GM18511 (cell line): ENCODE measurements at regions not wholly inside any gene's neighbourhood (a gene's known extent, or its start where the extent isn't known, plus 50 kb on each side); places are given as distances from the start of the nearest gene placed in this dataset.
A peak's percentile ranks its signal among the peaks of the same experiment; 100 is the strongest.

Experiments
- ATAC-seq: cut with Tn5 transposase; IDR thresholded peaks from one replicate; pipeline ENCODE4 v1.9.1; 2021; ENCODE audit warnings: mild to moderate bottlenecking, moderate library complexity; ENCODE audit not compliant: unreplicated experiment

DNA sequence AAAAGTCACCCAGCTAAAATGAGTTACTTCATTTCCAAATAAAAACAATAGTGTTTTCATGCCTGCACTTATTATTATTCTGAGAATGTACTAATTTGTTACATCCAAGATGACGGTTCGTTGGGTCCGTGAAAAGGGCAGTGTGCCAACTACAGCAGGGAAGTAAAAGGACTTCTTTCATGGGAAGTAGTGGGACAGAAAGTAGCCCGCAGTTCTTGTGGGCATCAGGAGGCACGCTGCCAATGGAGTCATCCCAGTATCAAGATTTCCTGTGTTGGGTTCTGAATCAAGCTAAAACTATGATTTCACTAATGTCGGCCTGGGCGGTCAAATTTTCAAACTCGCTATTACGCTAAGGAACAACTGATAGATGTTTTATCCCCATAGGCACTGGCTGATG is 254.5 kb upstream of the SOX2 start:
- ATAC-seq, result no peak

DNA sequence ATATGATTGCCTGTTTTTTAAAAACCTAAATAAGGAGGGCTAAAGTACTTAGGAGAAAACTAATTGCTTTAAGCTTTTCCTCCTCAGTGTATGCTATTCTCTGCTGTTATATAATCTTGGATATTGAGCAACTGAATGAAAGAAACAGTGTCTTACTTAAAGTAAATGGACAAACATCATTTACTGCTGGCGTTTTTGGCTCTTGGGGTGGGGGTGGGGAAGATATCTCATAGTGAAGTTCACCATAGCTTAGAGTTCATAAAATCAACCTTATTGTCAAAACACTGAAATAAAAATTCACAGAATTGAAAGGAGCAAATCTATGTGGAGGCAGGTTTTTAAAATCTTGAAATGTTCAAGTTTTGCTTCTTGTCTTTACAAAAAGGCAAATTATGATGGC is 256.4 kb upstream of the SOX2 start:
- ATAC-seq, result no peak

DNA sequence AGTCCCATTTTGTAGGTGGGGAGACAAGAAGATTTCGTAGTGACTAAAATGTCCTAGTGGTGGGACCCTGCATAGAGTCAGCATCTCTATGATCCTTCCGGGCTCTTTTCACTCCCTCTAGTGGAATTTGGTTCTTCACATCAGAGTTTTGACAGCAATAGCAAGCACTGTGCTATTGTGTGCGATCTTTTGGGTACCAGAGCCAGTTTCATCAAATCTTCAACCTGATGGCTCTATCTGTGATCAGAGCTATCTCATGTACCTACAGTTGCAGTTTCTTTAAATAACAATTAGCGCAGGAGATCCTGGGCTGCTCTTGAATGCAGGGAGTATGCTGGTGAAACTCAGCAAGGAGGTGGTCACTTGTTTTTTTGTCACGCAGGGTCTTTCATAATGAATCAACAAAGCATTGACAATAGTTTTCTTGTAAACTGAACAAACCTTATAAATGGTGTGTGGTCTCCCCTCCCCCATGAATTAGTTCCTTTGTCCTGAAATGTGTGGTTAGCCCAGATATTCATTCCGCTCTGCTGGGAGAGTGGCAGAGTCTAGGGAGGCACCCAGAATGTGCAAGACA is 257.2 kb upstream of the SOX2 start:
- ATAC-seq, result no peak

DNA sequence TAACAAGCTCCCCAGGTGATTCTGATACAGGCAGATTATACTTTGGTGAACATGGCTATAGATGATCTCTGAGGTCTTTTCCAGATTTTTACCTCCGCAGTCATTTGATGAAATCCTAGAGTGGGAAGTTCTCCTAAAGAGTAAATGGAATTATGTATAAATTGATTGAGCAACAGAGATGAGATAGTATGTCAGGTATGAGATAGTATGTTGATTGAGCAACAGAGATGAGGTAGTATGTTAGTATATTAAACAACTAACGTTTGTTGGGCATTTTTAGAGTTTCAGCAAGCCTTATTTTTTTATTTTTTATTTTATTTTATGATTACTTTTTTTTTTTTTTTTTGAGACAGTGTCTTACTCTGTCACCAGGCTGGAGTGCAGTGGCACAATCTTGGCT is 265.0 kb upstream of the SOX2 start:
- no peak for ATAC-seq

DNA sequence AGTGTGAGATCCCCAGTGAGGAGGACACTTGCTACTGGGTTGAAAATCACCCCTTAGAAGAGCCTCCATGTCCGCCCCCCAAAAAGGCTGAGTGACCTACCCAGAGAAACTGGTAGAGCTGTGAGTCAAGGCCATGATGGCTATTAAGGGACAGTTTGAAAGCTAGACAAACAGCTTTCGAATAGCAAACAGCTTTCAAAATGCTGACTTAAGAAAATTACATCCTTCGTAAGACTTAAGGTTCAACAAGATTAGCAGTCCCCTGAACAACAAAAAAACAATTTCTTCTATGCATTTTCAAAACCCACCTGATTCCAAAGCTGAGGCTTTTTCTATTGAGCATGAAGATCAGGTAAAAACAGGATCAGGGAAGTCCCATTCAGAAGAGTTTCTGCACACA is 269.7 kb upstream of the SOX2 start:
- ATAC-seq, result no peak

DNA sequence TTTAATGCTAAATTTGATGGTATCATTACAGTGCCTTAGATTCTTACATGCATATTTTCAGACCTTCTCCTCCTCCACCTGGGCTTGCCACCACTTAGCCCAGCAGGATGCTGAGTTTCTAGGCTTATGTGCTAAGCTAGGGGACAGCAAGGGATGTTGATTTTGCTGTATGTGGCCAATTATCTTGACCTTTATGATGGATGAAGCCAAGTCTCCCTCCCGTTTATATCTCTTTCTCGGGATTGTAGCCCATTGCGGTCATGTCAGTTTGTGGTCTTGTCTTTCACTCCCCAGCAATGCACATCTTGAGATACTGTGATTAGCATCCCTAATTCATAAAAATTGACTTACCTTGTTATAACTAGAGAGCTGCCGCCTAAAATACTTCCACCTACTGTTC is 278.7 kb upstream of the SOX2 start:
- no peak for ATAC-seq

DNA sequence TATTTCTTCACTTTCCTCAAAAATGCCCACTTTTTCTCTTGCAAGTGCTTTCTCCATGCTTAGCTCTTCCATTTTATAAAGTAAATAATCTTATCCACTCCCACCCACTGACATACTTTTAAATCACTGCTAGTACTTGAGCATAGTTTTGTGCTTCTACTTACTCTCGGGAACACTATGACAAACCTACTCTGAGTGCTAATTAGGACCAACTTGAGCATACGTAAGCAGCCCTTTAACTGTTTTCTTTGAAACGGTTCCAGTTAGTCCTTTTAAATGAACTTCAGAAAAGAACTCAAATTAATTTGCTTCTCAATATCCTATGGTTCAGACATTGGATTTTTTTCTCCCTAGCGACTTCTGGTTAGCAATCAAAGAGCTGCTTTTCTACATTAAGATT is 280.0 kb upstream of the SOX2 start:
- no peak for ATAC-seq

DNA sequence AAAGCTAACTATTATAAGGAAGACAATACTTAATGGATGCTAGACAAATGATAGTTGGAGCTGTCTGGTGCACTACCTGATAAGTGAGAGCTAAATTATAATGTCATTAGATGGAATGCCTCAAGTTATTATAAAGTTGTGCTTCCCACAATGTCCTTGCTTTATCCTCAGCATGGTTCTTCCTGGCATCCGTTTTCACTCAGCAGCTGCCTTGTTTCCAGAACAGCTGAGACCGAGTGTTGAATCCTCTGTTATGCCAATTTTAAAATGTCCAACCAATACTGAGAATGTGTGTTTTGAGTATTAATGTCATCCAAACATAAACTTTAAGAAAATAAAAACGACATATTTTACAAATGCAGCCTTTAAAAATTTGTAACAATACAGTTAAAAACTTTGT is 286.7 kb upstream of the SOX2 start:
- no peak for ATAC-seq

DNA sequence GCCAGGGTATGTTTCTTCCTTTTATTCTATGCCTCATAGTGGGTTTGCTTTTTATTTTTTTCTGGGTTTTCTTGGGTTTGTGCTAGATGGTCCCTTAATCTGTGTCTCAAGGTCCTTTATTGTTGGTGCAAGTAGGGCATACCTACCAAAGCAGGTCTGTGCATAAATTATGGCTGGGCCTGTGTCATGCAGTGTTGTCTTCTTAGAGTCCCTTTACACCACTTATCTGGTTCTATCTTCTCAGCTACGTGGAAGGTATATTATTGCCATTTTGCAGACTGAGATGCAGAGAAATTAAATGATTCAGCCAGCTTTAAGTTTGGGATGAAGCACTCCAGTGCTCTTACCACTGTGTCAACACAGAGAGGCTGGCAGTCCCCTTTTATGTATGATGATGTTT is 293.5 kb upstream of the SOX2 start:
- no peak for ATAC-seq

DNA sequence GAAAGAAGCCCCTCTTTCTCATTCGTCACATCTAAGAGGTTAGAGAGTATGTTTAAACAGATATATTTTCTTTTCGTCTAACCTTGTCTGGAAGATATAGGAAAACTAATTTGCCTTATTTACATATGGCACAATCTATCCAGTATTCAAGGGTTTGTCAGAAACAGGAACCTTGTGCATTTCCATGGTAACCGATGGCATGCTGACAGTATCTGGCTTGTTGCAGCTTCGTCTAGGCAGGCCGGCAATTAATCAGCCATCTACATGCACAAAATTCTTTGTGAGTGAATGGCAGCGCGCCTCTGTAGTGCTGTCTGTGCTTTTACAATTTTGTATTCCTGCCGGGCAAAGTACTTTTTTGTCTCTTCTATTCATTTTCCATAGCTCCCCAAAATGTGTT is 294.0 kb upstream of the SOX2 start:
- ATAC-seq, result no peak

DNA sequence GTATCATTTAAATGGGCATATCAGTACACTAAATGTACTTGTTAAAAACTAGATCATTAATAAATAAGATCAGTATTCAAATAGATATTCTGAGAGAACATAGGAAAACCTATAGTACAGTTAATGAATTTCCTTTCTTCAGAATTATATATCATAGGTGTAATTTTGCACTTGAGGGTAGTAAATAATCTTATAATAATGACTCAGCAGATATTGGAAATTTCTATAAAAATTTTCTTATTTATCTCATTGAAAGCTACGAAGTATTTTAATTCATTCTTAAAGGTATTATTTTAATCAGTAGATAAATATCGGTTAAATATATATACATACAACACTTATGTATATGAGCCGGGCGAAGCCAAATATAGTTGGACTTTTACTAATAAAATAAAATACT is 300.9 kb upstream of the SOX2 start:
- ATAC-seq, result no peak

DNA sequence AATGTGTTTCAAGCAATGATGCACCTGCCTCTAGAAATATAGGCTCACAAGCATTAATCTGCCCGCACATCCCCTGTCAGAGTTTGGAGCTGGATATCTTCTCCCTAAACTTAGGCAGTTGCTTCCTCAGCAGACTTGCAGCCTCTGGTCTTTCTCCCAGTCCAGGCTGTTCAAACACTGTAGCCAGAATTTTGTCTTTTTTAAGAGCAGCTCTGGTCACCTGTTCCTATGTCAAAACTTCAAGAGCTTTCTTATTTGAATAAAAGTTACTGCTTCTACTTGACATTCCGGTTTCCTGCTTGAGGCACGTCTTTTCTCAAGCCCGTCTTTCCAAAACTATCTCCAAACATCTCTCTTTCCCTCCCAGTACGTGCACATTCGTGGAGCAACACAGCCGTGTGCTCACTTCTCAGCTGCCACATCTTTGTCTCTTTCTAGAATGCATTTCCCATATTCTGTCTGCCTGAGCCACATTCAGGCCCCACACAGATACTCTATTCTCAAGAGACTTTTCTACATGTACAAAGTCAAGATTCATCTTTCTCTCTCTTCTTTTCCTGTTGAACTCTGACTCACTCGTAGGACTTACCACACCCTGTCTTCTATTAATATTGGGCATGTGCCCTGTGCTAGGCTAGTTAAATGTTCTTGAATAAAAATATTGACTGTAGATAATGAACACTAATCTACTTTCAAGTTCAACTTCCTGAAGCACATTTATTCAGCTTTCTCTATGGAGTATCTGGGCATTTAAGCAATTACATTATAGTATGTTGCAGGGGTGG is 307.7 kb upstream of the SOX2 start:
- ATAC-seq, result no peak

DNA sequence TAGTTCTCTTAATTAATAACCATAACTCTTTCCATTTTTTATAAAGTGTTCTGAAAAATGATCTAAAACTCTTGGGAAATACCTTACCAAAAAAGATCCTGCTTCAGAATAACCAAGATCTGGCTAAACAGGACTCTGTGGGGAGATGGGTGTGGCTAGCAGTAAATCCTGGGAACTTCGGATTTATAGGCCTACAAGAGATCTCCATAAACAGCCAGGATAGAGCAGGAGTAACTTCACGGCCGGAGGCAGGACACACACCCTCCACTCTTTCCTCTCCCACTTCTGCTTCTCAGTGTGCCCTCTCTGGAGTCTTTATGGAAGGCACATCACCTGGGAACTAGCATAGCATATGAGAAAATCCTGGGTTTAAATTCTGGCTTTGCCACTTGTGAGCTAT is 309.4 kb upstream of the SOX2 start:
- ATAC-seq, result no peak

DNA sequence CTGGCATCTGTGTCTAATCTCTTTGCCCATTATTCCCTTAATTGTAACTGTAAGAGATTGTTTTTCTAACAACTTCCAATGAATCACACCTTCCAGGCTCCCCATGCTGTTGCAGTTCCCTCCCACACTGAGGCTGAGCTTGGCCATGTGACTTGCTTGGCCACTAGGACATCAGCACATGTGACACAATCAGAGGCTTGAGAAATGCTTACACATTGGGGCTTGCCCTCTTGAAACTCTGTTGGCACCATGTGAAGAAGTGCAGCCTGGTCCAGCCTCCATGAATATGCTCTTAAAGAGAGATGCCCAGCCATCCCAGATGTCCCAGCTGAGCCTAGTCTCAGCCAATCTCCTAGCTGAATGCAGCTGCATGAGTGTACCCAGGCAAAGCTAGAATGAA is 326.8 kb upstream of the SOX2 start:
- no peak for ATAC-seq

DNA sequence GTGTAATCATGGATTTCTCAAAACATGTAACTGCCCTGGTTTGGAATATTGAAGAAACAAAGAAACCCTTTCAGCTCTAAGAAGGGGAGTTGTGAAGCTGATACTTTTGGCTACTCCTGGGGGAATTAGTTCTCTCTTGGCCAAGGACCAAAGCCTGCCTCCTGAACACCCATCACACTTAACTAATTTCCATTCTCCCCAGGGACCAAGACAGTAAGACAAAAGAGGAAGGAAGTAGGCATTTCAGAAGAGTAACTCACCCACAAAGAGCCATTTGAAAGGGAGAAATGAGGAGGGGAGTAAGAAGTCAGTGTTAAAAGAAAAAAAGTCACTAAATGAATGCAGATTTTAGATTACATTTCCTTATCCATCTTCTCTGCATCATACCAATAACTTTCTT is 328.0 kb upstream of the SOX2 start:
- ATAC-seq, result no peak

DNA sequence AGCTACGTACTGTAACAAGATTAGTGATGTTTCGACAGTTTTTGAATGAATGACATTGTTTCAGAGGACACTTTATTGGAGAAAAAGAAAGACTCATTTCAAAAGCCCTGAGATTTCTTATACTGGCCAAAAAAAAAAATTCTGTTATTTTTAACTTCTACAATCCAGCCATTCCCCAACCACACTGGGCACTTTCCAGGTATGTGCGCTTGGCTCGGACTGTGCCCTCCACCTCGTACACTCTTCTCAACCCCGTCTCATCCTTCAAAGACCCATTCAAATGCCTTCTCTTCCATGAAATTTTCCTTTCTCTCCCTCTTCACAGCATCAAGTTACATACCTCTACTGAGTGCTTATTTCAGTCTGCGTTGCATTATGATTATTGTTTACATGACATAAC is 328.5 kb upstream of the SOX2 start:
- no peak for ATAC-seq

DNA sequence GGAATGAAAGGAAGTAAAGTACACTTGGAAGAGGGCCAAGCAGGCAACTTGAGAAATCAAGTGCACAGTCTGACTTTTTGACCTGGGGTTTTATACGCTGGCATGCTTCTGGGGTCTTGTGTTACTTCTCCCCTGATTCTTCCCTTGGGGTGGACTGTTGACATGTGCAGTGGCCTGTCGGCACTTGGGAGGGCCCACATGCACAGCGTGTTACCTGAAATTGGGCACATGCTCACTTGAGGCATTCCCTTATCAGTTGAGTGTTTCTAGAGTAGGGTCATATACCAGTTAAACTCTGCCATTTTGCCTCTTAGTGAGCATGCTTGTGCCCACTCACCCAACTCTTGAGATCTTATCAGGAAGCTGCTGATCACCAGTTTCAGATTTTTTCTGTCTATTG is 329.1 kb upstream of the SOX2 start:
- ATAC-seq, result no peak

DNA sequence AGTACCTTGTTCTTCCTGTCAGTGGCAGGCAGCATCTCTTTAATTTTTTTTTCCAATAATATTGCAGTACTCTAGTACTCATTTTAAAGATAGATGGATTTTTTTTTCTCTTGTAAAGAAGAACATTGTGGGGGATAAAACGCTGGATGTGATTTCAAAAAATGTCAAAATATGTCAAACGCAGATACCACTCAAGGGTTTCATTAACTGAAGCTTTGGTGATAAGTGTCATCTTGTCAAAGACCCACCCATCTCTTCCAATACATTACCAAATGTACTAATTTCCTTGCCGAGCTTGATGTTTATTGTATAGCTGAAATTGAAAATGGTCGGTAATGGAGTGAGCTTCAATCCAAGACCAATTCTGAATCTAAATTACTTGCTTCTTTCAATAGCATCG is 332.4 kb upstream of the SOX2 start:
- ATAC-seq, result no peak

DNA sequence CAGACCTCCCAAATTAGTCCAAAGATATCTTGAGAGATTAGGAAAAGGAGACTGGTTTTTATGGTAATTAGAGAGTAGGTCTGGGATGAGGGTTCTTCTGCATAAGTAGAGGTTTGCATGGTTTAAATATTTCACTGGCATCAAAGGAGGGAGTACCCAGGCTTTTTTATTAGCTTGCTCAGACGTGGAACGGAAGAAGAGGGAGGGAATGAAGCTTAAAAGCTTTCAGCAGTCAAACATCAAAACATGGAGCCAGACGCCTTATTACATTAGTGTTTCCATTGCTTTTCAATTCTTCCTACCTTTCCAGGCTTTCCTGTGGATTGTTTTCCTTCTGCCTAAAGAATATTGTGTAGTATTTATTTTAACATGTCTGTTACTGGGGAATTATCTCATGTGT is 342.1 kb upstream of the SOX2 start:
- no peak for ATAC-seq

DNA sequence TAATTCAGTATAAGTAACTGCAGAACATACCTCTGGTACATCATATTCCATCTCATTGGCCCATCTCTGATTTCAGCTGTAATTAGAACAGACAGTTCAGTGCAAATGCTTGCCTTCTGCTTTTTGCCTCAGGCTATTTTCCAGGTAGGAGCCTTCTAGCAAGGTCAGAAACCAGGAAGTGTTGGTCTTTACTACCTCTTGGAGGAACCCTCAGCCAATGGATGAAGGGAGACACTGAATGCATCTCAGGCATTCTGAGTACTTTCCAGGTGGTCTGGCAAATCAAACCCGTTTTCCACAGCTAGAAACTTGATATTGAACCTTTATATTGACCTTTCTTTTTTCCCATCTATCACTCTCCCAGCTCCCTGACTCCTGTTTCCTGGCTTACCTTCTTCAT is 348.5 kb upstream of the SOX2 start:
- no peak for ATAC-seq

DNA sequence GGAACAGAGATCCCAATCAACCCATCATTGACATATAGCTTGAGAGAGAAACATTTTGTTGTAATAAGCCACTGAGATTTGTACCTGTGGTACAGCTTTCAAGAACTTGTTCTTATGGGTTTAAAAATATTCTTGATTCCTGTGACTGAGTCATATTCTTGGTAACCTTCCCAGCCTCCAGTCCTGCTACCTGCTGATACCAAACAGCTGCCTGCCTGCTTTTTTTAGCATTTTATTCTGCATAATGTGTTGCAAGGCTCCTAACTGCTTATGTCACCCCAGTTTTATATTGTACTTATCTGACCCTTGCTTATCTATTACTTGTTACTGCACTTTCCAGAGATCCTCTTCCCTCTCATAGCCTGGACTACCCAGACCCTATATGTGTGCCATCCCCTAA is 349.3 kb upstream of the SOX2 start:
- no peak for ATAC-seq

DNA sequence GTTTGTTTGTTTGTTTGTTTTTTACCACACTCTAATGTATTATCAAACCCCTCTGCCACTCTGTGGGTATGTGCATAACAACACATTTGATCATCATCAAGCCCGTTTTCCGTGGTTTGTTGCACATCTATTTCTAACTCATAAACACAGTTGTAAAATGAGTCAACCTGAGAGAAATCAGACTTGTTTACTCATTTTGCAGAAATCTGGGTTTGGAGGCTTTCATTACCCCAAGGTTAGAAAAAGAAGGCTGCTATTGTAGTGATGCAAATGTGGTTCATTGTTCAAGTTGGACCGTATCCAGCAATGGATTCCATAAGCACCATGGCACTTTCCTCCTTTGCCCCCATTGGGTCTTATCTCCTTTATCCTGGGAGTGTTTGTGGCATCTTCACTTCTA is 353.2 kb upstream of the SOX2 start:
- ATAC-seq, result peak; percentile 56

DNA sequence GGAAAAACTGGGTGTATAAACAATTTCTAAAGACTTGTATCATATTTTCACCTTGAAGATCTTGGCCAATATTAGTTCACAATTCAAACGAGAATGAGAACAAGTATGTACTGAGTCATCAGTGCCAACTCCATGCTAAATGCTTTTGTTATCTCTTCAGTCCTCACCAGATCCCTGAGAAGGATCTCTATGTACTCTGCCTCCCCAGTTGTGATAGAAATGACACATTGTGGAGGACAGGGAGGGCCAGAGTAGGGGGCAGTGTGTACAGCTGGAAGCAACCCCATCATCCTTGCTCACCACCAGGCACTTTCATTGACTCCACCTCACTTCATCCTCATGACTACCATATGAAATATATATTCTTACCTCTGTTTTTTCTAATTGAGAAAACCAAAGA is 353.7 kb upstream of the SOX2 start:
- ATAC-seq, result no peak
